ENCODE measurements at regions not wholly inside any gene's neighbourhood (a gene's known extent, or its start where the extent isn't known, plus 50 kb on each side); places are given as distances from the start of the nearest gene placed in this dataset.
A peak's percentile ranks its signal among the peaks of the same experiment; 100 is the strongest.

DNA sequence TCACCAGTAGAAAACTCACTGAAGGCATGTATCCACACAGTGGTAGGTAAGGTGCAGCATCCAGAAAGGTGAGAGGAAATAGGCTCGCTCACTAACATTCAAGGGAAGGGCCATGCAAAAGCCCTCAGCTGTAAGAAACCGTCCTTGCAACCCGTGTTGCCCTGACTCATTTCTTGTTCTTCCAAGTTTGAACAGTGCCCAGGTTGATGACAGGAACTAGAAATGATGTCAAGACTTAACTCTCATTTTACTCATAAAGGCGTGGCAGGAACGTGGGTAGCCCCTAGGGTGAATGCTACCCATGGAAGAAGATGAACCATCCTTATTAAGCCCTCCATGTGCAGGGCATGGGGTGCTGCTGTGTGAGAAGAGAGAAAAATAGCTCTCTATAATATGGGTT is 187.6 kb downstream of the CD83 start:
- CTCF ChIA-PET, result interaction anchor here (0.6 kb wide), 1 partner anchor 16 kb away, joined by 3 read pairs; no protein-coding TSS in a partner anchor
- Mint-ChIP-seq H3K9me3 (ENCODE audit: unreplicated experiment) (peaks cover 18% of the 10 kb centered on the region), H3K27ac (ENCODE audit: unreplicated experiment) (no peak overlapping the region), H3K4me1 (ENCODE audit: low read depth, unreplicated experiment) (peaks cover 21% of the 10 kb centered on the region), H3K36me3 (ENCODE audit: insufficient read depth, unreplicated experiment) (no peaks in the 10 kb centered on the region), H3K4me3 (ENCODE audit: unreplicated experiment) (no peak overlapping the region), H3K27me3 (ENCODE audit: insufficient read depth, unreplicated experiment) (no peaks in the 10 kb centered on the region)
- Histone ChIP-seq H3K4me3 (ENCODE audit: low read depth, low read length) (no peak overlapping the region), H3K9me3 (no peaks in the 10 kb centered on the region), H3K27me3 (replicated peaks; ENCODE audit: control insufficient read depth, insufficient read depth, low read length) (no peaks in the 10 kb centered on the region), H3K4me1 (peaks cover 25% of the 10 kb centered on the region), H3K36me3 (ENCODE audit: control insufficient read depth, insufficient read depth, low read length) (no peaks in the 10 kb centered on the region)
- BruUV-seq (replicated peaks), result no TSS peak
- POLR2A ChIA-PET, result no interaction called here
- TF ChIP-seq, protein P1, sequence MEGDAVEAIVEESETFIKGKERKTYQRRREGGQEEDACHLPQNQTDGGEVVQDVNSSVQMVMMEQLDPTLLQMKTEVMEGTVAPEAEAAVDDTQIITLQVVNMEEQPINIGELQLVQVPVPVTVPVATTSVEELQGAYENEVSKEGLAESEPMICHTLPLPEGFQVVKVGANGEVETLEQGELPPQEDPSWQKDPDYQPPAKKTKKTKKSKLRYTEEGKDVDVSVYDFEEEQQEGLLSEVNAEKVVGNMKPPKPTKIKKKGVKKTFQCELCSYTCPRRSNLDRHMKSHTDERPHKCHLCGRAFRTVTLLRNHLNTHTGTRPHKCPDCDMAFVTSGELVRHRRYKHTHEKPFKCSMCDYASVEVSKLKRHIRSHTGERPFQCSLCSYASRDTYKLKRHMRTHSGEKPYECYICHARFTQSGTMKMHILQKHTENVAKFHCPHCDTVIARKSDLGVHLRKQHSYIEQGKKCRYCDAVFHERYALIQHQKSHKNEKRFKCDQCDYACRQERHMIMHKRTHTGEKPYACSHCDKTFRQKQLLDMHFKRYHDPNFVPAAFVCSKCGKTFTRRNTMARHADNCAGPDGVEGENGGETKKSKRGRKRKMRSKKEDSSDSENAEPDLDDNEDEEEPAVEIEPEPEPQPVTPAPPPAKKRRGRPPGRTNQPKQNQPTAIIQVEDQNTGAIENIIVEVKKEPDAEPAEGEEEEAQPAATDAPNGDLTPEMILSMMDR (IDR thresholded peaks at IDR 0.05; ENCODE audit: insufficient read depth in 1 of 2, low read depth in 1 of 2, low read length in 1 of 2, severe bottlenecking in 1 of 2, unreplicated experiment in 1 of 2), result no peak
- no peak for DNase-seq
- intact Hi-C loops (cut with micrococcal nuclease; ENCODE audit: unreplicated experiment), result no loop called here

DNA sequence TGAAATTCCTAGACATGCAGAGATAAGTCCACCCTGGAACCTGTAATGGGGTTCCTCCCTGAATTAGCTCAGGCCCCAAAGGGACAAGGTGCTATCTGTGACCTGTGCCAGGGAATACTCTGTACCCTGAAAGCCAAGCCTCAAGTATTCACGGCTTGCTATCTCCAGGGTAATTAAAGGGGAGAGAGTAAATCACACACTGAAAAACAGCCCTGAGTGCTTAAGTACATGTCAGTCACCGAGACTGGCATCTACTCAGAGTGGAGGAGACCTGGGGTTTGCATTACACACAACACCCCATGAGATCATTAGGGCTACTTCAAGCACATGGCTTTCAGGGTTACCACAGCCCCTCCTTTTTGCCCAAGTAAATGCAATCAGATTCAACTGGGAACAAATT is 188.1 kb downstream of the CD83 start:
- H3K9me3 ChIP-seq, result no peaks in the 10 kb centered on the region
- no peak overlapping the region for H3K4me3 Mint-ChIP-seq (ENCODE audit: unreplicated experiment)
- no peaks in the 10 kb centered on the region for H3K27me3 Mint-ChIP-seq (ENCODE audit: insufficient read depth, unreplicated experiment)
- H3K4me3 ChIP-seq (ENCODE audit: low read depth, low read length), result no peak overlapping the region
- ChIA-PET POLR2A (no interaction called here), CTCF (no interaction called here)
- H3K4me1 ChIP-seq, result peaks cover 30% of the 10 kb centered on the region
- TF ChIP-seq, protein P1 (IDR thresholded peaks at IDR 0.05; ENCODE audit: insufficient read depth in 1 of 2, low read depth in 1 of 2, low read length in 1 of 2, severe bottlenecking in 1 of 2, unreplicated experiment in 1 of 2), result no peak
- no peaks in the 10 kb centered on the region for H3K36me3 ChIP-seq (ENCODE audit: control insufficient read depth, insufficient read depth, low read length)
- H3K9me3 Mint-ChIP-seq (ENCODE audit: unreplicated experiment), result peaks cover 13% of the 10 kb centered on the region
- H3K27ac Mint-ChIP-seq (ENCODE audit: unreplicated experiment), result no peak overlapping the region
- BruUV-seq (replicated peaks), result no TSS peak
- intact Hi-C loops (cut with micrococcal nuclease; ENCODE audit: unreplicated experiment), result no loop called here
- no peak for DNase-seq
- peaks cover 22% of the 10 kb centered on the region for H3K4me1 Mint-ChIP-seq (ENCODE audit: low read depth, unreplicated experiment)
- H3K36me3 Mint-ChIP-seq (ENCODE audit: insufficient read depth, unreplicated experiment), result no peaks in the 10 kb centered on the region
- H3K27me3 ChIP-seq (replicated peaks; ENCODE audit: control insufficient read depth, insufficient read depth, low read length), result no peaks in the 10 kb centered on the region

DNA sequence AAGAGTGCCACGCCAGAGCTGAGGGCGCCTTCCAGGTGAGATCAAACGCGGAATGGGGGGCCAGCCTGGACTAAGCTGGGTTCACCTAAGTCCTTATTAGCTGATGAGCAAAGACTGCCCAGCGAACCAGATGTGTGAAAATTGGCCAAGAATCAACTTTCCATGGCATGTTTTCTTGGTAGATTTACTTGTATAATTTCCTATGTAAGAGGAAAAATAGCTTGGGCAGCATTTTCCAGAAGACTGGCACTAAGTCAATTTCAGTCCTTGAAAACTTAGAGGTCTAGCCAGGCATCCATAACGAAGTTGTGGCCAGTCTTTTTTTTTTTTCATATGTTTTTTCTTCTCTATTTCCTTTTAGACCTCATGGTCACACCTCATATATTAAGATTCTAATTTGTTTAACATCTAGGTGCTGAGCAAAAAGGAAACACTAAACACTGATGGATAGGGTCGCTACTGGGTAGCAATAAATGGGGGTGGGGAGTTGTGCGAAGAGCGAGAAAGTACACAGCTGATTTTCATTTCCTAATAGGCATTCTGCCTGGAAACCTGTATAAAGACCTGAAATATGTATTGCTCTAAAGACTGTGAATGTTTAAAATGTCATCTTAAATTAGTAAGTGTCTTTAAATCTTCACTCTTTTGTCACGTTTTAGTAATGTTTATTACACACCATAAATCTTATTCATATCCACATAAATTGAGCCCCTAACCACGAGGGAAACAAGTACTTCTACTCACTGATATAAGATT is 188.8 kb downstream of the CD83 start:
- Histone ChIP-seq H3K4me1 (peaks cover 37% of the 10 kb centered on the region), H3K4me3 (ENCODE audit: low read depth, low read length) (no peak overlapping the region), H3K27me3 (replicated peaks; ENCODE audit: control insufficient read depth, insufficient read depth, low read length) (no peaks in the 10 kb centered on the region), H3K9me3 (no peaks in the 10 kb centered on the region), H3K36me3 (ENCODE audit: control insufficient read depth, insufficient read depth, low read length) (no peaks in the 10 kb centered on the region)
- peaks cover 28% of the 10 kb centered on the region for H3K4me1 Mint-ChIP-seq (ENCODE audit: low read depth, unreplicated experiment)
- H3K27ac Mint-ChIP-seq (ENCODE audit: unreplicated experiment), result peak overlapping the region; percentile 45
- CTCF ChIA-PET, result no interaction called here
- intact Hi-C loops (cut with micrococcal nuclease; ENCODE audit: unreplicated experiment), result no loop called here
- H3K27me3 Mint-ChIP-seq (ENCODE audit: insufficient read depth, unreplicated experiment), result no peaks in the 10 kb centered on the region
- H3K36me3 Mint-ChIP-seq (ENCODE audit: insufficient read depth, unreplicated experiment), result no peaks in the 10 kb centered on the region
- POLR2A ChIA-PET, result no interaction called here
- TF ChIP-seq, protein P1 (IDR thresholded peaks at IDR 0.05; ENCODE audit: insufficient read depth in 1 of 2, low read depth in 1 of 2, low read length in 1 of 2, severe bottlenecking in 1 of 2, unreplicated experiment in 1 of 2), result no peak
- peak overlapping the region; percentile 39 for H3K4me3 Mint-ChIP-seq (ENCODE audit: unreplicated experiment)
- DNase-seq, result no peak
- BruUV-seq (replicated peaks), result no TSS peak
- peaks cover 7% of the 10 kb centered on the region for H3K9me3 Mint-ChIP-seq (ENCODE audit: unreplicated experiment)

Data from Caco-2 (cell line).